ENCODE measurements at regions not wholly inside any gene's neighbourhood (a gene's known extent, or its start where the extent isn't known, plus 50 kb on each side); places are given as distances from the start of the nearest gene placed in this dataset.

GRCh38 chr9:89670114-89670513, 65.3 kb downstream of the GADD45G start:
- H3K27me3 Mint-ChIP-seq (ENCODE audit: unreplicated experiment) = peaks cover 2% of the 10 kb centered on the region
- no peak for TF ChIP-seq CTCF (IDR thresholded peaks at IDR 0.05; ENCODE audit: partially characterized antibody, unreplicated experiment)
- H3K4me3 Mint-ChIP-seq (ENCODE audit: unreplicated experiment) = no peak overlapping the region
- H3K4me1 Mint-ChIP-seq (ENCODE audit: low read depth, unreplicated experiment) = peaks cover 25% of the 10 kb centered on the region
- H3K27ac Mint-ChIP-seq (ENCODE audit: unreplicated experiment) = no peak overlapping the region
- H3K36me3 Mint-ChIP-seq (ENCODE audit: unreplicated experiment) = peaks cover 5% of the 10 kb centered on the region
- no peak for DNase-seq
- peaks cover 7% of the 10 kb centered on the region for H3K9me3 Mint-ChIP-seq (ENCODE audit: unreplicated experiment)

GRCh38 chr9:89670801-89671434, 66.1 kb downstream of the GADD45G start:
- peaks cover 3% of the 10 kb centered on the region for H3K36me3 Mint-ChIP-seq (ENCODE audit: unreplicated experiment)
- H3K9me3 Mint-ChIP-seq (ENCODE audit: unreplicated experiment) = peaks cover 11% of the 10 kb centered on the region
- no peak for DNase-seq
- TF ChIP-seq CTCF (IDR thresholded peaks at IDR 0.05; ENCODE audit: partially characterized antibody, unreplicated experiment) = no peak
- H3K27ac Mint-ChIP-seq (ENCODE audit: unreplicated experiment) = no peak overlapping the region
- no peak overlapping the region for H3K4me3 Mint-ChIP-seq (ENCODE audit: unreplicated experiment)
- H3K27me3 Mint-ChIP-seq (ENCODE audit: unreplicated experiment) = peaks cover 6% of the 10 kb centered on the region
- peaks cover 27% of the 10 kb centered on the region for H3K4me1 Mint-ChIP-seq (ENCODE audit: low read depth, unreplicated experiment)

GRCh38 chr9:89674667-89675057, 69.8 kb downstream of the GADD45G start:
- peaks cover 17% of the 10 kb centered on the region for H3K27me3 Mint-ChIP-seq (ENCODE audit: unreplicated experiment)
- H3K4me3 Mint-ChIP-seq (ENCODE audit: unreplicated experiment) = peak overlapping the region; percentile 71
- H3K9me3 Mint-ChIP-seq (ENCODE audit: unreplicated experiment) = peaks cover 18% of the 10 kb centered on the region
- peak overlapping the region; percentile 97 for H3K27ac Mint-ChIP-seq (ENCODE audit: unreplicated experiment)
- H3K4me1 Mint-ChIP-seq (ENCODE audit: low read depth, unreplicated experiment) = peaks cover 50% of the 10 kb centered on the region
- TF ChIP-seq CTCF (IDR thresholded peaks at IDR 0.05; ENCODE audit: partially characterized antibody, unreplicated experiment) = no peak
- DNase-seq = no peak
- no peaks in the 10 kb centered on the region for H3K36me3 Mint-ChIP-seq (ENCODE audit: unreplicated experiment)

- no peak for TF ChIP-seq CTCF (IDR thresholded peaks at IDR 0.05; ENCODE audit: partially characterized antibody, unreplicated experiment)
- Mint-ChIP-seq H3K4me1 (ENCODE audit: low read depth, unreplicated experiment) (peaks cover 54% of the 10 kb centered on the region), H3K4me3 (ENCODE audit: unreplicated experiment) (peak overlapping the region; percentile 69), H3K9me3 (ENCODE audit: unreplicated experiment) (peaks cover 18% of the 10 kb centered on the region), H3K36me3 (ENCODE audit: unreplicated experiment) (no peaks in the 10 kb centered on the region), H3K27me3 (ENCODE audit: unreplicated experiment) (peaks cover 17% of the 10 kb centered on the region), H3K27ac (ENCODE audit: unreplicated experiment) (peak overlapping the region; percentile 97)
- peak; percentile 90 for DNase-seq
These were observed 70.4 kb downstream of the GADD45G start for GRCh38 chr9:89675058-89675742.

GRCh38 chr9:89676281-89676680, 71.5 kb downstream of the GADD45G start:
- peaks cover 56% of the 10 kb centered on the region for H3K4me1 Mint-ChIP-seq (ENCODE audit: low read depth, unreplicated experiment)

More at GRCh38 chr9:89676281-89676680, 71.5 kb downstream of the GADD45G start:
- no peak for TF ChIP-seq CTCF (IDR thresholded peaks at IDR 0.05; ENCODE audit: partially characterized antibody, unreplicated experiment)
- Mint-ChIP-seq H3K27me3 (ENCODE audit: unreplicated experiment) (peaks cover 17% of the 10 kb centered on the region), H3K9me3 (ENCODE audit: unreplicated experiment) (peaks cover 18% of the 10 kb centered on the region), H3K36me3 (ENCODE audit: unreplicated experiment) (no peaks in the 10 kb centered on the region), H3K4me3 (ENCODE audit: unreplicated experiment) (peak overlapping the region; percentile 20), H3K27ac (ENCODE audit: unreplicated experiment) (peak overlapping the region; percentile 97)
- peak; percentile 73 for DNase-seq

All from glutamatergic neuron (in vitro differentiated cells).